ENCODE measurements at regions not wholly inside any gene's neighbourhood (a gene's known extent, or its start where the extent isn't known, plus 50 kb on each side); places are given as distances from the start of the nearest gene placed in this dataset.
A peak's percentile ranks its signal among the peaks of the same experiment; 100 is the strongest.

DNA sequence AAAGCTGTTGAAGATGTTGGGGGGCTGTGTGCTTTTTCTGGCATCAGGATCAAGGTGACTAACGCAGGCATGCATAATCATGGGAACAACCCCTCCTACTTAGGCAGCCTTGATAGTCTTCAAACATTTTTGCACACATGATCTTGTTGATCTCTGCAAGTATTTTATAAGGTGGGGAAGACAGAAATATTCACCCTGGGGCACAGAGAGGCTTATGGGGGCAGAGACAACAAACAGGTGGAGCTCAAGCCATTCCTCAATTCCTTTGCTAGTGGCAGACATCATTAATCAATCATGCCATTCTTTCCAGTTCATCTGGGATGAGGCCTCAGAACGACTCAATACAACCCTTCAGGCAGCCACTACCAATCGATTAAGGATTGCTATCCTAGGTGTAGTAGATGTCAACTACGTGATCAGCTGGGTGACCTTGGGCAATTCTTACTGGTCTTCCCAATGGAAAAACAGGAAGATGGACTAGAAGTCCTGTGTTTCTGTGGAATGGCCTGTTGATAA lies 110.3 kb upstream of the SMAD3 start:
- TF ChIP-seq CTCF (conservative IDR thresholded peaks at IDR 0.05; ENCODE audit: low read length): no peak
- no peak overlapping the region for H3K4me3 ChIP-seq (ENCODE audit: low read length)
- DNase-seq (ENCODE audit: low read depth): no peak

GRCh38 chr15:66955871-66956585 lies 109.4 kb upstream of the SMAD3 start:
- no peak overlapping the region for H3K4me3 ChIP-seq (ENCODE audit: low read length)
- TF ChIP-seq CTCF (conservative IDR thresholded peaks at IDR 0.05; ENCODE audit: low read length): no peak
- peak; percentile 43 for DNase-seq (ENCODE audit: low read depth)

DNA sequence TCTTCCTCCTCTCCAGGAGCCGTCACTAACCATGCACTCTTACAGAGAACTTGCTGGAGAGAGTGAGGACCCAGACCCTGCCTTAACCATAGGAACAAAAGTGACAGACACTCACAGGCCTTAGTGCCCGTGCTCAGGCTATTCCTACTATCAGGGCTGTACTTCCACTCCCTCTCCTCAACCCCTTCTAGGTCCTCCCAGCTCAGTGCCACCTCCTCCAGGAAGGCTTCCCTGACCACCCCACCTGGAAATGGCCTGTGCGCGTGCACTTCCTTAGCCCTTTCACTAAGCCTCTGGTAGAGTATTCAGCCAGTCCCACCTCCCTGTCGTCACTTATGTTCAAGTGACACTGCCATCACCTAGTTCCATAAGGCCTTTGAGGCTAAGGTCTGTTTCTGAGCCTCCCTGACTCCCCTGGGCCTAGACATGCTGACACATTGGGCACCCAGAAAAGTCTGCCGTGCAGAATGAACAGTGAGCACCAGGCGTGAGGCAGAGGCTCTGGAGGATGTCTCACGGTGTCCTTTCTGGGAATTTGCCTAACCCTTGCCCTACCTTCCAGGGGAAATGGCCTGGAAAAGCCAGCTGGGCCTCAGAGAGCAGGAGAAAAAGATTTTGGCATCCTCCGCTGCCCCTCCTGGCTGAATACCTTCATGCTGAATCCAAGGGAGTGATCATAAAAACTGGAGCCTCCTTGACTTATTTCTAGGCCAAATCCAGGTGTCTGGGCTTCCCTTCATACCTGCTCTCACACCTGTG lies 108.6 kb upstream of the SMAD3 start:
- DNase-seq (ENCODE audit: low read depth): no peak
- H3K4me3 ChIP-seq (ENCODE audit: low read length): no peak overlapping the region
- no peak for TF ChIP-seq CTCF (conservative IDR thresholded peaks at IDR 0.05; ENCODE audit: low read length)

DNA sequence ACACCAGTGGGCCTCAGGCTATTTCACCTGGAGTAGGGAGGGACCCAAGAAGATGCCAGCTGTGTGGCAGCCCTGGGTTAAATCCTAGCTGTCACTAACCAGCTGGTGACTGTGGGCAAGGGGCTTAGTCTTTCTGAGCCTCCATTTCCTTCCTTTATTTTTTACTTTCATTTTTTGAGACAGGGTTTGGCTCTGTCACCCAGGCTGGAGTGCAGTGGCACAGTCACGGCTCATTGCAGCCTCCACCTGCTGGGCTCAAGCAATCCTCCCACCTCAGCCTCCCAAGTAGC lies 108.0 kb upstream of the SMAD3 start:
- no peak for TF ChIP-seq CTCF (conservative IDR thresholded peaks at IDR 0.05; ENCODE audit: low read length)
- DNase-seq (ENCODE audit: low read depth): no peak
- H3K4me3 ChIP-seq (ENCODE audit: low read length): no peak overlapping the region

DNA sequence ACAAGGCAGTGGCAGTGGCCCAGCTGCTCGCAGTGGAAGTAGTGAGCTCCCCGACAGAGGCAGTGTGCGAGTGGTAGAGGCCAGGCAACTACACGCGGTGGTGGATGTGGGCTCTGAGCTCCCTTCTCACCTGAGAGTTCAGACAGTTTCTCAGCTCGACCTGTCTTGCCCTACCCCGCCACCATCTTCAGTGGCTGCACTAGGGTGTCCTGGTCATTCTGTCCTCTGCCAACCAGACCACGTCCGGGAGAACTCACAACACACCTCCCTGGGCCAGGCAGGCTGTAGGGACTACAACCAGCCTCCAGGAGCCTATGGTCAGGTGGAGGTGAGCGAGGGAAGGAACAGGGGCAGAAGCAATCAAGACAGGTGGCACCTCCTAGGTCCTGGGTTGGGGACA lies 106.3 kb upstream of the SMAD3 start:
- no peak for DNase-seq (ENCODE audit: low read depth)
- H3K4me3 ChIP-seq (ENCODE audit: low read length): no peak overlapping the region
- no peak for TF ChIP-seq CTCF (conservative IDR thresholded peaks at IDR 0.05; ENCODE audit: low read length)

- TF ChIP-seq CTCF (conservative IDR thresholded peaks at IDR 0.05; ENCODE audit: low read length): no peak
- no peak for DNase-seq (ENCODE audit: low read depth)
- no peak overlapping the region for H3K4me3 ChIP-seq (ENCODE audit: low read length)
These were observed 105.5 kb upstream of the SMAD3 start for GRCh38 chr15:66959875-66960274.

GRCh38 chr15:66960519-66960918 lies 104.9 kb upstream of the SMAD3 start:
- no peak for TF ChIP-seq CTCF (conservative IDR thresholded peaks at IDR 0.05; ENCODE audit: low read length)
- no peak for DNase-seq (ENCODE audit: low read depth)
- H3K4me3 ChIP-seq (ENCODE audit: low read length): no peak overlapping the region
